GM19035 (cell line): ENCODE measurements at regions not wholly inside any gene's neighbourhood (a gene's known extent, or its start where the extent isn't known, plus 50 kb on each side); places are given as distances from the start of the nearest gene placed in this dataset.
"Not testable (repeated sequence)": the region's sequence is repeated elsewhere in the genome, so short reads cannot be mapped to it uniquely, and the experiment has no call there.

Experiments
- ATAC-seq: cut with Tn5 transposase; IDR thresholded peaks from one replicate; pipeline ENCODE4 v1.9.1; 2021; ENCODE audit not compliant: unreplicated experiment

GRCh38 chr7:15143936-15144335 lies 241.4 kb upstream of the DGKB start:
- no peak for ATAC-seq

- no peak for ATAC-seq
Measured at GRCh38 chr7:15143121-15143520, 240.6 kb upstream of the DGKB start.

- no peak for ATAC-seq
Measured at GRCh38 chr7:15140431-15140830, 237.9 kb upstream of the DGKB start.

GRCh38 chr7:15131661-15132060 lies 229.1 kb upstream of the DGKB start:
- no peak for ATAC-seq

GRCh38 chr7:15130666-15131541 lies 228.4 kb upstream of the DGKB start:
- no peak for ATAC-seq

- no peak for ATAC-seq
Measured at GRCh38 chr7:15128716-15129115, 226.2 kb upstream of the DGKB start.

- not testable (repeated sequence) for ATAC-seq
Measured at GRCh38 chr7:15126653-15127052, 224.1 kb upstream of the DGKB start.

- ATAC-seq = no peak
Measured at GRCh38 chr7:15123901-15124300, 221.3 kb upstream of the DGKB start.

GRCh38 chr7:15113752-15114151 lies 211.2 kb upstream of the DGKB start:
- no peak for ATAC-seq

GRCh38 chr7:15105711-15106110 lies 203.2 kb upstream of the DGKB start:
- ATAC-seq = no peak

- ATAC-seq = no peak
Measured at GRCh38 chr7:15104411-15105092, 202.0 kb upstream of the DGKB start.

GRCh38 chr7:15099074-15099473 lies 196.5 kb upstream of the DGKB start:
- no peak for ATAC-seq

GRCh38 chr7:15096853-15097252 lies 194.3 kb upstream of the DGKB start:
- no peak for ATAC-seq

- ATAC-seq = no peak
Measured at GRCh38 chr7:15094989-15095388, 192.4 kb upstream of the DGKB start.

GRCh38 chr7:15087771-15088170 lies 185.2 kb upstream of the DGKB start:
- no peak for ATAC-seq

- ATAC-seq = no peak
Measured at GRCh38 chr7:15086862-15087261, 184.3 kb upstream of the DGKB start.

GRCh38 chr7:15086131-15086611 lies 183.6 kb upstream of the DGKB start:
- ATAC-seq = no peak

GRCh38 chr7:15085366-15085765 lies 182.8 kb upstream of the DGKB start:
- no peak for ATAC-seq

GRCh38 chr7:15084368-15084767 lies 181.8 kb upstream of the DGKB start:
- ATAC-seq = no peak

- ATAC-seq = no peak
Measured at GRCh38 chr7:15081891-15082290, 179.3 kb upstream of the DGKB start.

- ATAC-seq = no peak
Measured at GRCh38 chr7:15073301-15073700, 170.8 kb upstream of the DGKB start.

GRCh38 chr7:15068324-15068723 lies 165.8 kb upstream of the DGKB start:
- no peak for ATAC-seq
